ENCODE measurements at regions not wholly inside any gene's neighbourhood (a gene's known extent, or its start where the extent isn't known, plus 50 kb on each side); places are given as distances from the start of the nearest gene placed in this dataset.

DNA sequence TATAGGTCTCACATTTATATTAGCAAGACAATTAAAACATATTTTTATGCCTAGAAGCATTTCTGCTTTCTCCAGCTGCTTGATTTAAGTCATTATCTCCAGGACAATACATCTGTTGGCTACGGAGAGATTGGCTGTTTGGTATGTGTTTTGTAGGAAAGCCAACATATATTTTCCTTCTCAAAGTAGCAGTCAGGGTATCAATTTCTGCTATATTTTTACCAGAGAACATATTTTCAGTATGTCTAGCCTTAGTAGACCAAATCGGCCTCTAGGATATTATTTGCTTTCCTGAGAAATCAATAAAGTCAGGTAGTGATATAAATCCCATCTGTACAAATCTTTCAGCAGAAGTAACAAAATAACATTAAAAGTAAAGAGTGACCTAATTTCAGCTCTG is 150.0 kb upstream of the COL3A1 start:
- no peak overlapping the region for H3K27ac ChIP-seq
- TF ChIP-seq, protein P1, sequence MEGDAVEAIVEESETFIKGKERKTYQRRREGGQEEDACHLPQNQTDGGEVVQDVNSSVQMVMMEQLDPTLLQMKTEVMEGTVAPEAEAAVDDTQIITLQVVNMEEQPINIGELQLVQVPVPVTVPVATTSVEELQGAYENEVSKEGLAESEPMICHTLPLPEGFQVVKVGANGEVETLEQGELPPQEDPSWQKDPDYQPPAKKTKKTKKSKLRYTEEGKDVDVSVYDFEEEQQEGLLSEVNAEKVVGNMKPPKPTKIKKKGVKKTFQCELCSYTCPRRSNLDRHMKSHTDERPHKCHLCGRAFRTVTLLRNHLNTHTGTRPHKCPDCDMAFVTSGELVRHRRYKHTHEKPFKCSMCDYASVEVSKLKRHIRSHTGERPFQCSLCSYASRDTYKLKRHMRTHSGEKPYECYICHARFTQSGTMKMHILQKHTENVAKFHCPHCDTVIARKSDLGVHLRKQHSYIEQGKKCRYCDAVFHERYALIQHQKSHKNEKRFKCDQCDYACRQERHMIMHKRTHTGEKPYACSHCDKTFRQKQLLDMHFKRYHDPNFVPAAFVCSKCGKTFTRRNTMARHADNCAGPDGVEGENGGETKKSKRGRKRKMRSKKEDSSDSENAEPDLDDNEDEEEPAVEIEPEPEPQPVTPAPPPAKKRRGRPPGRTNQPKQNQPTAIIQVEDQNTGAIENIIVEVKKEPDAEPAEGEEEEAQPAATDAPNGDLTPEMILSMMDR (conservative IDR thresholded peaks at IDR 0.05) = no peak

DNA sequence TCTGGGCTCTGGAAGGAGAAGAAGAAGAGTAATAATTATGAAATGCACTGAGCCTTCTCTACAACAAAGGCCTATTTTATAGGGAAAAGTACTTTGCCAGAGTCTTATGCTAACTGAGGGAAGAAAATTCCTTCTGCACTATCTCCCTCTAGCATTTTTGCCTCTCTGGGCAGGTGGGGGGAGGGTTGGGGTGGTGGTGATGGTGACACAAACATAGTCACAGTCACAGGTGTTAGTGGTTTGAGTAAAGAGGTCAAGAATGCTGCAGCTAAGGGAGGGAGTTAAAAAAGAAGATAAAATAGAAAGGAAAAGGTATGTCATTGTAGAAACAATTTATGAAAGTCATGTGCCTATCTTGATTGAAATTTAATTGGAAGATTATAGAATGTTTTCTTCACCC is 140.8 kb upstream of the COL3A1 start:
- TF ChIP-seq, protein P1 (conservative IDR thresholded peaks at IDR 0.05) = no peak
- H3K27ac ChIP-seq = no peak overlapping the region

- no peak overlapping the region for H3K27ac ChIP-seq
- TF ChIP-seq, protein P1 (conservative IDR thresholded peaks at IDR 0.05) = no peak
Measured at GRCh38 chr2:188833799-188834198, 140.4 kb upstream of the COL3A1 start.

- TF ChIP-seq, protein P1 (conservative IDR thresholded peaks at IDR 0.05) = no peak
- H3K27ac ChIP-seq = no peak overlapping the region
Measured at GRCh38 chr2:188835006-188835405, 139.2 kb upstream of the COL3A1 start.

GRCh38 chr2:188835821-188836220 is 138.4 kb upstream of the COL3A1 start:
- TF ChIP-seq, protein P1 (conservative IDR thresholded peaks at IDR 0.05) = no peak
- no peak overlapping the region for H3K27ac ChIP-seq

GRCh38 chr2:188845692-188846091 is 128.5 kb upstream of the COL3A1 start:
- no peak overlapping the region for H3K27ac ChIP-seq
- TF ChIP-seq, protein P1 (conservative IDR thresholded peaks at IDR 0.05) = no peak

DNA sequence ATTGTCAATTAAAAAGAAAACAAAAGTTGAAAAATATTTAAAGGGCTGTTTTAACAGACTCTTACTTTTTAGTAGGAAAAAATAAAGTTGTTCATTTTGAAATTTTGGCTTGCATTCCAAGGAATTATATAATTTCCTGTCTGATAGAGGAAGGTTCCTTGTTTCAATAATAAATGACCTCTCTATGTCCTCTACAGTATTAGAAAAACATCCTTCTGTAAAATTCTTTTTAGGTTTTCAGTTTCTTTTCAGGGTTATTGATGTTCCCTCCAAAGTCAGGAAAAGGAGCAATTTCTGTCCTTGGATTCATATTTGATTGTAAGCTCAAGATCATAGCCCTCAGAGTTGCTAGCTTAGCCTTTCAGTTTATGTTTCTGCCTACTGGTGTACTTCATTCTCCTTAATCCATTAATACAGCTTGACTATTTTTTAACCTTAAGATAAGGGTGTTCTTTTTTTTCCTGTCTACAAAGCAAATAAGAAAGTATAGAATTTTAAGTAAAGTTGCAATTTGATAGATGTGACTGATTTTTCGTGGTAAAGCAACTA is 125.2 kb upstream of the COL3A1 start:
- H3K27ac ChIP-seq = no peak overlapping the region
- TF ChIP-seq, protein P1 (conservative IDR thresholded peaks at IDR 0.05) = no peak
